ENCODE measurements at regions not wholly inside any gene's neighbourhood (a gene's known extent, or its start where the extent isn't known, plus 50 kb on each side); places are given as distances from the start of the nearest gene placed in this dataset.
A peak's percentile ranks its signal among the peaks of the same experiment; 100 is the strongest.

DNA sequence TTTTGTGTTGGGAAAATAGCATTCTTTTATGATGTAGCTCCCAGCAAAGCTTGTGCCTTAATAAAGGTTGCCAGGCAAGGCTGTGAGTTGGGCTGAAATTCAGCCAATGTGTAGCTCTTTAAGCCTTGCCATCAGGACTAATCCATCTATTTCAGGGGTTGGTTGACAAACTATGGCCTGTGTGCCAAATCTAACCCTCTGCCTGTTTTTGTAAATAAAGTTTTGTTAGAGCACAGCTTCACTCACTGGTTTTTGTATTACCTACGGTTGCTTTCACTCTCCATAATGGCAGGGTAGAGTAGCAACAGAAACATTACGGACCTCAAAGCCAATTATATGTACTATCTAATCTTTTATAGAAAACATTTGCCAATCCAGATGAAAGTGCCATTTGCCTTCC, 638.1 kb upstream of the POT1 start:
- peaks cover 4% of the 10 kb centered on the region for H3K9me3 Mint-ChIP-seq (ENCODE audit: insufficient read depth)
- H3K4me1 Mint-ChIP-seq (ENCODE audit: low read depth): no peaks in the 10 kb centered on the region
- no peak overlapping the region for H3K4me3 Mint-ChIP-seq
- ChIA-PET CTCF (no interaction called here), POLR2A (no interaction called here)
- H3K27me3 Mint-ChIP-seq (ENCODE audit: low read depth): no peaks in the 10 kb centered on the region
- ATAC-seq (no peak), DNase-seq (no peak)
- H3K27ac Mint-ChIP-seq: no peak overlapping the region
- H3K36me3 Mint-ChIP-seq (ENCODE audit: low read depth): no peaks in the 10 kb centered on the region

- Mint-ChIP-seq H3K4me1 (ENCODE audit: low read depth) (no peaks in the 10 kb centered on the region), H3K36me3 (ENCODE audit: low read depth) (no peaks in the 10 kb centered on the region), H3K4me3 (no peak overlapping the region), H3K27ac (no peak overlapping the region), H3K9me3 (ENCODE audit: insufficient read depth) (peaks cover 4% of the 10 kb centered on the region), H3K27me3 (ENCODE audit: low read depth) (no peaks in the 10 kb centered on the region)
- DNase-seq: no peak
- POLR2A ChIA-PET: no interaction called here
- no peak for ATAC-seq
- CTCF ChIA-PET: no interaction called here
Observed at GRCh38 chr7:125563964-125564529, 634.4 kb upstream of the POT1 start.

- no peaks in the 10 kb centered on the region for H3K36me3 Mint-ChIP-seq (ENCODE audit: low read depth)
- H3K4me1 Mint-ChIP-seq (ENCODE audit: low read depth): no peaks in the 10 kb centered on the region
- peaks cover 4% of the 10 kb centered on the region for H3K9me3 Mint-ChIP-seq (ENCODE audit: insufficient read depth)
Observed at GRCh38 chr7:125563557-125563956, 633.9 kb upstream of the POT1 start.

DNA sequence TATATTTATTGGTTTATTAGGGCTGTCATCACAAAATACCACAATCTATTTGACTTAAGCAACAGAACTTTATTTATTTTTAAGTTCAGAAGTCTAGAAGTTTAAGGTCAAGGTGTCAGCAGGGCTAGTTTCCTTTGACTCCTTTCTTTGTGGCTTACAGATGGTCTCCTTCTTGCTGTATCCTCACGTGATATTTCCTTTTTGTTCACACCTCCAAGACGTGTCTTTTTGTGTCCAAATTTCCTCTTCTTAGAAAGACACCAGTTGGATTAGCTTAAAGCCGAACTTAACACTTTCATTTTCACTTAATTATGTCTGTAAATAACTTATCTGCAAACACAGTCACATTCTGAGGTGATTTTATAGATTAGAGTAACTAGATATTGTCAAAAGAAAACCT, 631.4 kb upstream of the POT1 start:
- ChIA-PET CTCF (no interaction called here), POLR2A (interaction anchor here (0.6 kb wide), 1 partner anchor 1247 kb away, joined by 4 read pairs; no protein-coding TSS in a partner anchor)
- H3K27ac Mint-ChIP-seq: no peak overlapping the region
- H3K9me3 Mint-ChIP-seq (ENCODE audit: insufficient read depth): peaks cover 4% of the 10 kb centered on the region
- no peaks in the 10 kb centered on the region for H3K4me1 Mint-ChIP-seq (ENCODE audit: low read depth)
- H3K4me3 Mint-ChIP-seq: peak overlapping the region; percentile 28
- no peak for ATAC-seq
- H3K36me3 Mint-ChIP-seq (ENCODE audit: low read depth): no peaks in the 10 kb centered on the region
- DNase-seq: no peak
- H3K27me3 Mint-ChIP-seq (ENCODE audit: low read depth): no peaks in the 10 kb centered on the region

More at GRCh38 chr7:125563557-125563956, 633.9 kb upstream of the POT1 start:
- ChIA-PET CTCF (no interaction called here), POLR2A (no interaction called here)
- Mint-ChIP-seq H3K4me3 (no peak overlapping the region), H3K27me3 (ENCODE audit: low read depth) (no peaks in the 10 kb centered on the region), H3K27ac (no peak overlapping the region)
- ATAC-seq (no peak), DNase-seq (no peak)

DNA sequence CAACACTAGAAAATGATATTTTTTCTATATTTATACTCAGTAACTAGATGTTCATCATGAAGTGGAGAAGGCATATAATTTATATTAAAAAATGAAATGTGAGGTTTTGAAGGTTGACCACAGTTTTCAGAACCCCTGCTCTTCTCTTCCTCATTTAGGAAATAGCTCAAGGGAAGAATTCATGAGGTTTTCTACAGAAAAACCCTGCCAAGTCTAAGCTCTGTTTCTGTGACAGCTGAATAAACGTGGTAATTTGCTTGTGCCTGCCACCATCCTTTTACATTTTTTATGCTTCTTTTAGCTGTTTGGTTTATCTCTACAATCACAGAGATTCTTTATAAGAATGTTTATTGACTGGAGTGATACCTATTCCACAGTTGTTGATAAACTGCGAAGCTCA, 630.3 kb upstream of the POT1 start:
- Mint-ChIP-seq H3K9me3 (ENCODE audit: insufficient read depth) (peaks cover 4% of the 10 kb centered on the region), H3K27me3 (ENCODE audit: low read depth) (no peaks in the 10 kb centered on the region), H3K4me3 (no peak overlapping the region), H3K4me1 (ENCODE audit: low read depth) (no peaks in the 10 kb centered on the region), H3K27ac (no peak overlapping the region), H3K36me3 (ENCODE audit: low read depth) (no peaks in the 10 kb centered on the region)
- CTCF ChIA-PET: no interaction called here
- no peak for ATAC-seq
- no peak for DNase-seq
- POLR2A ChIA-PET: no interaction called here

- ATAC-seq (no peak), DNase-seq (no peak)
- POLR2A ChIA-PET: no interaction called here
- peaks cover 4% of the 10 kb centered on the region for H3K9me3 Mint-ChIP-seq (ENCODE audit: insufficient read depth)
- H3K27me3 Mint-ChIP-seq (ENCODE audit: low read depth): no peaks in the 10 kb centered on the region
- H3K4me3 Mint-ChIP-seq: no peak overlapping the region
- no peaks in the 10 kb centered on the region for H3K4me1 Mint-ChIP-seq (ENCODE audit: low read depth)
- no peaks in the 10 kb centered on the region for H3K36me3 Mint-ChIP-seq (ENCODE audit: low read depth)
- H3K27ac Mint-ChIP-seq: no peak overlapping the region
- CTCF ChIA-PET: no interaction called here
Observed at GRCh38 chr7:125555916-125556315, 626.3 kb upstream of the POT1 start.

GRCh38 chr7:125551008-125551407, 621.4 kb upstream of the POT1 start:
- Mint-ChIP-seq H3K27me3 (ENCODE audit: low read depth) (no peaks in the 10 kb centered on the region), H3K9me3 (ENCODE audit: insufficient read depth) (peaks cover 4% of the 10 kb centered on the region), H3K4me1 (ENCODE audit: low read depth) (no peaks in the 10 kb centered on the region), H3K27ac (no peak overlapping the region), H3K36me3 (ENCODE audit: low read depth) (no peaks in the 10 kb centered on the region), H3K4me3 (no peak overlapping the region)
- CTCF ChIA-PET: no interaction called here
- DNase-seq (no peak), ATAC-seq (no peak)
- POLR2A ChIA-PET: no interaction called here

- no peaks in the 10 kb centered on the region for H3K4me1 Mint-ChIP-seq (ENCODE audit: low read depth)
- CTCF ChIA-PET: no interaction called here
Observed at GRCh38 chr7:125547505-125547904, 617.9 kb upstream of the POT1 start.

GRCh38 chr7:125530553-125530952, 600.9 kb upstream of the POT1 start:
- H3K27ac Mint-ChIP-seq: no peak overlapping the region
- H3K27me3 Mint-ChIP-seq (ENCODE audit: low read depth): no peaks in the 10 kb centered on the region
- H3K4me3 Mint-ChIP-seq: no peak overlapping the region
- H3K4me1 Mint-ChIP-seq (ENCODE audit: low read depth): no peaks in the 10 kb centered on the region
- ATAC-seq: no peak
- ChIA-PET POLR2A (no interaction called here), CTCF (no interaction called here)
- DNase-seq: no peak
- H3K36me3 Mint-ChIP-seq (ENCODE audit: low read depth): no peaks in the 10 kb centered on the region
- H3K9me3 Mint-ChIP-seq (ENCODE audit: insufficient read depth): peaks cover under 1% of the 10 kb centered on the region

More at GRCh38 chr7:125547505-125547904, 617.9 kb upstream of the POT1 start:
- POLR2A ChIA-PET: no interaction called here
- ATAC-seq: no peak
- no peak overlapping the region for H3K4me3 Mint-ChIP-seq
- H3K36me3 Mint-ChIP-seq (ENCODE audit: low read depth): no peaks in the 10 kb centered on the region
- H3K27ac Mint-ChIP-seq: no peak overlapping the region
- DNase-seq: no peak
- H3K9me3 Mint-ChIP-seq (ENCODE audit: insufficient read depth): peaks cover 5% of the 10 kb centered on the region
- no peaks in the 10 kb centered on the region for H3K27me3 Mint-ChIP-seq (ENCODE audit: low read depth)

DNA sequence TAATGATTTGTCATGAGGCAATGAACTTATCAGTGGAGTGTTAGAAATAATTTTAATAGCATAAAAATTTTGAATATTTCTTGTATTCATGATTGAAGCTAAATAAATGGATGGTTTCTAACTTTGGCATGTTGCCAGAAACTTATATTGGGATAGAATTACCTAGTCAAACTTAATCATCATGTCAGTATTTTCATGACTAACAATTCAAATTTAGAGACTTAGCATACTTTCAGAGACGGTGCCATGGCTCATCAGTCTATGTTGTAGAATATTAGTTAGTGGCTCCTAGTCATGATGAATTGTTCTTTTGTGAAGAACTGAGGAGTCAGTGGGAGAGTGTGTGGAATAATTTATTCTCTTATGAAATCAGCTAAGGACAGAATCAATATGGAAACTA, 599.6 kb upstream of the POT1 start:
- Mint-ChIP-seq H3K4me1 (ENCODE audit: low read depth) (no peaks in the 10 kb centered on the region), H3K27ac (no peak overlapping the region), H3K9me3 (ENCODE audit: insufficient read depth) (peaks cover 4% of the 10 kb centered on the region), H3K4me3 (no peak overlapping the region), H3K27me3 (ENCODE audit: low read depth) (no peaks in the 10 kb centered on the region), H3K36me3 (ENCODE audit: low read depth) (no peaks in the 10 kb centered on the region)
- ATAC-seq (no peak), DNase-seq (no peak)
- ChIA-PET POLR2A (no interaction called here), CTCF (no interaction called here)

DNA sequence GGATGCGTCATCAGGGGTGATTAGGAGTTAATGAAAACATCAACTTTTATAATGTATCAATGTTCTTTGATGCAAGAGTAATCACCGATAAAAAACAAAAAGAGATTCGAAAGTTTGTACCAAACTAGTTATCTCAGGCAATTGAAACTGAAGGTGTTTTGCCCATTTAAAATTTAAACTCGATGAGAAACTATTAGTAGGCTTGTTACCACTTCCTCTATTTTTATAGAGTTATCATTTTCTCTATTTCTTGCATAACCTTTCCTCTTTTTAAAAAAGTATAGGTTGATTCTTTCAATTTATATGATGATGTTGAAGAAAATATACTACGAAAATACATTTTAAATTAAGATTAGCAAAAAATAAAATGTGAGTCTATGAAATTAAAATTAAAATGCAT, 597.3 kb upstream of the POT1 start:
- H3K27ac Mint-ChIP-seq: no peak overlapping the region
- H3K36me3 Mint-ChIP-seq (ENCODE audit: low read depth): no peaks in the 10 kb centered on the region
- ATAC-seq (no peak), DNase-seq (no peak)
- no peaks in the 10 kb centered on the region for H3K4me1 Mint-ChIP-seq (ENCODE audit: low read depth)
- H3K27me3 Mint-ChIP-seq (ENCODE audit: low read depth): no peaks in the 10 kb centered on the region
- ChIA-PET POLR2A (no interaction called here), CTCF (no interaction called here)
- H3K9me3 Mint-ChIP-seq (ENCODE audit: insufficient read depth): peaks cover 4% of the 10 kb centered on the region
- no peak overlapping the region for H3K4me3 Mint-ChIP-seq

DNA sequence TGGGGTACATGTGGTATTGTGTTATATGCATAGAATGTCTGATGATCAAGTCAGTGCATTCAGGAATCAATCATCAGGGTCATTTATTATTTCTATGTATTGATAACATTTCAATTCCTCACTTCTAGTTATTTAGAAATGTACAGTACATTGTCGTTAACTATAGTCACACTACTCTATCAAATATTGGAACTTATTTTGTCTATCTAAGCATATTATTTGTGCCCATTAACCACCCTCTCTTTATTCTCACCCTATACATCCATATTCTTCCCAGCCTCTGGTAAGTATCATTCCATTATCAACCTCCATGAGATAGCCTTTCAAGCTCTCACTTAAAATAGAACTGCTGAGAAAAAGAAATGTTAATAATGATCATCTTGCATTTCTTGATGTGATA, 596.5 kb upstream of the POT1 start:
- DNase-seq (no peak), ATAC-seq (no peak)
- Mint-ChIP-seq H3K4me3 (no peak overlapping the region), H3K27me3 (ENCODE audit: low read depth) (no peaks in the 10 kb centered on the region), H3K9me3 (ENCODE audit: insufficient read depth) (peaks cover 7% of the 10 kb centered on the region), H3K4me1 (ENCODE audit: low read depth) (no peaks in the 10 kb centered on the region), H3K27ac (no peak overlapping the region), H3K36me3 (ENCODE audit: low read depth) (no peaks in the 10 kb centered on the region)
- POLR2A ChIA-PET: no interaction called here
- CTCF ChIA-PET: no interaction called here

GRCh38 chr7:125516194-125516593, 586.6 kb upstream of the POT1 start:
- POLR2A ChIA-PET: no interaction called here
- Mint-ChIP-seq H3K27me3 (ENCODE audit: low read depth) (no peaks in the 10 kb centered on the region), H3K4me1 (ENCODE audit: low read depth) (no peaks in the 10 kb centered on the region), H3K9me3 (ENCODE audit: insufficient read depth) (peaks cover 7% of the 10 kb centered on the region), H3K4me3 (no peak overlapping the region), H3K27ac (no peak overlapping the region), H3K36me3 (ENCODE audit: low read depth) (no peaks in the 10 kb centered on the region)
- ATAC-seq (no peak), DNase-seq (no peak)
- CTCF ChIA-PET: no interaction called here

All from activated CD8-positive, alpha-beta T cell treated with anti-CD3 and anti-CD28 coated beads, Interleukin-2, amount 10 ng/mL, durations not matched to agents 7 days and 5 days (primary cell).